ENCODE measurements at regions not wholly inside any gene's neighbourhood (a gene's known extent, or its start where the extent isn't known, plus 50 kb on each side); places are given as distances from the start of the nearest gene placed in this dataset.

- no peak for TF ChIP-seq POLR2AphosphoS5 (IDR thresholded peaks at IDR 0.05)
- Histone ChIP-seq H3K27ac (no peak overlapping the region), H3K36me3 (no peaks in the 10 kb centered on the region), H3K9me3 (no peaks in the 10 kb centered on the region), H3K4me3 (no peak overlapping the region), H3K27me3 (no peaks in the 10 kb centered on the region), H3K4me1 (no peaks in the 10 kb centered on the region)
- intact Hi-C loops (cut with DNase I; ENCODE audit: low total_unique reads) = no loop called here
- DNase-seq (ENCODE audit: low spot score in 2 of 2) = no peak
These were observed 155.0 kb downstream of the TNFSF18 start for GRCh38 chr1:172895761-172896160.

- Histone ChIP-seq H3K4me3 (no peak overlapping the region), H3K4me1 (no peaks in the 10 kb centered on the region), H3K27me3 (no peaks in the 10 kb centered on the region), H3K27ac (no peak overlapping the region), H3K36me3 (no peaks in the 10 kb centered on the region), H3K9me3 (no peaks in the 10 kb centered on the region)
- intact Hi-C loops (cut with DNase I; ENCODE audit: low total_unique reads) = no loop called here
- no peak for DNase-seq (ENCODE audit: low spot score in 2 of 2)
- no peak for TF ChIP-seq CTCF (IDR thresholded peaks at IDR 0.05)
These were observed 153.0 kb downstream of the TNFSF18 start for GRCh38 chr1:172897738-172898137.

- TF ChIP-seq POLR2A (IDR thresholded peaks at IDR 0.05) (no peak), CTCF (IDR thresholded peaks at IDR 0.05) (no peak), POLR2AphosphoS5 (IDR thresholded peaks at IDR 0.05) (no peak)
- no peak overlapping the region for H3K27ac ChIP-seq
- H3K9me3 ChIP-seq = no peaks in the 10 kb centered on the region
- intact Hi-C loops (cut with DNase I; ENCODE audit: low total_unique reads) = no loop called here
- no peak overlapping the region for H3K4me3 ChIP-seq
- H3K27me3 ChIP-seq = no peaks in the 10 kb centered on the region
- no peaks in the 10 kb centered on the region for H3K4me1 ChIP-seq
- no peaks in the 10 kb centered on the region for H3K36me3 ChIP-seq
- no peak for DNase-seq (ENCODE audit: low spot score in 2 of 2)
These were observed 151.9 kb downstream of the TNFSF18 start for GRCh38 chr1:172898866-172899265.

- no peak for DNase-seq (ENCODE audit: low spot score in 2 of 2)
- no peaks in the 10 kb centered on the region for H3K4me1 ChIP-seq
- no peaks in the 10 kb centered on the region for H3K9me3 ChIP-seq
- no peaks in the 10 kb centered on the region for H3K36me3 ChIP-seq
- intact Hi-C loops (cut with DNase I; ENCODE audit: low total_unique reads) = no loop called here
- no peaks in the 10 kb centered on the region for H3K27me3 ChIP-seq
- H3K4me3 ChIP-seq = no peak overlapping the region
- TF ChIP-seq POLR2A (IDR thresholded peaks at IDR 0.05) = no peak
- TF ChIP-seq CTCF (IDR thresholded peaks at IDR 0.05) = no peak
- TF ChIP-seq POLR2AphosphoS5 (IDR thresholded peaks at IDR 0.05) = no peak
- no peak overlapping the region for H3K27ac ChIP-seq
These were observed 150.3 kb downstream of the TNFSF18 start for GRCh38 chr1:172900376-172900997.

- H3K27me3 ChIP-seq = no peaks in the 10 kb centered on the region
- no peak overlapping the region for H3K27ac ChIP-seq
- intact Hi-C loops (cut with DNase I; ENCODE audit: low total_unique reads) = no loop called here
- H3K9me3 ChIP-seq = no peaks in the 10 kb centered on the region
- TF ChIP-seq POLR2AphosphoS5 (IDR thresholded peaks at IDR 0.05) = no peak
- no peak overlapping the region for H3K4me3 ChIP-seq
- no peaks in the 10 kb centered on the region for H3K4me1 ChIP-seq
- H3K36me3 ChIP-seq = no peaks in the 10 kb centered on the region
- DNase-seq (ENCODE audit: low spot score in 2 of 2) = no peak
These were observed 148.5 kb downstream of the TNFSF18 start for GRCh38 chr1:172902200-172902599.

GRCh38 chr1:172902861-172903381 is 147.8 kb downstream of the TNFSF18 start:
- no peak for DNase-seq (ENCODE audit: low spot score in 2 of 2)
- intact Hi-C loops (cut with DNase I; ENCODE audit: low total_unique reads) = no loop called here

More at GRCh38 chr1:172902861-172903381, 147.8 kb downstream of the TNFSF18 start:
- H3K27ac ChIP-seq = no peak overlapping the region
- H3K27me3 ChIP-seq = no peaks in the 10 kb centered on the region
- no peaks in the 10 kb centered on the region for H3K9me3 ChIP-seq
- no peaks in the 10 kb centered on the region for H3K4me1 ChIP-seq
- no peak for TF ChIP-seq CTCF (IDR thresholded peaks at IDR 0.05)
- no peak for TF ChIP-seq POLR2AphosphoS5 (IDR thresholded peaks at IDR 0.05)
- TF ChIP-seq POLR2A (IDR thresholded peaks at IDR 0.05) = no peak
- no peaks in the 10 kb centered on the region for H3K36me3 ChIP-seq
- no peak overlapping the region for H3K4me3 ChIP-seq

Data from breast epithelium (tissue), 4 donors.